Thoracic aorta (tissue), 2 donors: ENCODE measurements at regions not wholly inside any gene's neighbourhood (a gene's known extent, or its start where the extent isn't known, plus 50 kb on each side); places are given as distances from the start of the nearest gene placed in this dataset.
"Not testable (repeated sequence)": the region's sequence is repeated elsewhere in the genome, so short reads cannot be mapped to it uniquely, and the experiment has no call there.

Experiments used
- ATAC-seq: fragments of 150-250 bp; one replicate; pipeline ENCODE4 v1.8.0; 2017; ENCODE audit warnings: low read depth; ENCODE audit not compliant: insufficient number of reproducible peaks, low FRiP score
- DNase-seq: peaks from one replicate; pipeline ENCODE4 v3.0.0-alpha.2; 2020; ENCODE audit warnings: low spot score
- H3K27ac ChIP-seq, 2 donors: fragments of 200-600 bp; sonication (generic); 1 replicate in 1 of 2; 2 replicates in 1 of 2; pipeline ENCODE4 v1.5.1; 2016; ENCODE audit warnings: mild to moderate bottlenecking in 2 of 2, moderate library complexity in 2 of 2
- H3K27me3 ChIP-seq: fragments of 200-600 bp; sonication (generic); replicated peaks from 2 replicates; pipeline ENCODE4 v1.6.0; 2016; ENCODE audit warnings: mild to moderate bottlenecking; ENCODE audit not compliant: insufficient read depth
- H3K36me3 ChIP-seq: fragments of 200-600 bp; sonication (generic); one replicate; pipeline ENCODE4 v1.5.1; 2016
- H3K4me1 ChIP-seq, 2 donors: fragments of 200-600 bp; sonication (generic); 1 replicate in 1 of 2; 2 replicates in 1 of 2; pipeline versions ENCODE4 v1.5.1 to v1.6.0; 2016; ENCODE audit warnings: low read depth in 2 of 2, mild to moderate bottlenecking in 1 of 2; ENCODE audit not compliant: control insufficient read depth in 1 of 2
- H3K4me3 ChIP-seq: fragments of 200-600 bp; sonication (generic); 2 replicates; pipeline ENCODE4 v1.5.1; 2016; ENCODE audit warnings: mild to moderate bottlenecking
- H3K9me3 ChIP-seq: fragments of 200-600 bp; sonication (generic); 2 replicates; pipeline ENCODE4 v1.5.1; 2016
- TF ChIP-seq, protein P1 (sequence below): fragments of 200-600 bp; sonication (generic); IDR thresholded peaks from one replicate; pipeline ENCODE4 v1.5.1; 2019; ENCODE audit warnings: antibody characterized with exemption

DNA sequence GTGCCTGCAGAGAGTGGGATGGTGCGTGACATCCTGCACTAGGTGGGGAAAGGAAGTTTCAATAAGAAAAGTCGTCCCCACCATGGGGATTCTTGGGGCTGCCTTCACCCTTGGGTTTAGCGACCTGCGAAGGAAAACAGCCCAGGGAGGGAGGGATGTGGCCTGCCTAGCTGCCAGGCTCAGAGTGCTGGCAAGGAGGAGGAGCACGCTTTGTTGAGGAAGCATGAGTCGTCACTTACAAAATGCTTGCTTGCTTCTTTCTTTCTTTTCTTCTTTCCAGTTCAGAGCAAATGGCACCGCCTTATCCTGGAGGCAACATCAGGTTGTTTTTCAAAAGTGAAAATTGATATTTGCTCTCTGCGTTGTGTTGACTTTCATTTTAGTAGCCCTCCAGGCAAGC, 123.2 kb downstream of the TFAP2C start:
- TF ChIP-seq, protein P1, sequence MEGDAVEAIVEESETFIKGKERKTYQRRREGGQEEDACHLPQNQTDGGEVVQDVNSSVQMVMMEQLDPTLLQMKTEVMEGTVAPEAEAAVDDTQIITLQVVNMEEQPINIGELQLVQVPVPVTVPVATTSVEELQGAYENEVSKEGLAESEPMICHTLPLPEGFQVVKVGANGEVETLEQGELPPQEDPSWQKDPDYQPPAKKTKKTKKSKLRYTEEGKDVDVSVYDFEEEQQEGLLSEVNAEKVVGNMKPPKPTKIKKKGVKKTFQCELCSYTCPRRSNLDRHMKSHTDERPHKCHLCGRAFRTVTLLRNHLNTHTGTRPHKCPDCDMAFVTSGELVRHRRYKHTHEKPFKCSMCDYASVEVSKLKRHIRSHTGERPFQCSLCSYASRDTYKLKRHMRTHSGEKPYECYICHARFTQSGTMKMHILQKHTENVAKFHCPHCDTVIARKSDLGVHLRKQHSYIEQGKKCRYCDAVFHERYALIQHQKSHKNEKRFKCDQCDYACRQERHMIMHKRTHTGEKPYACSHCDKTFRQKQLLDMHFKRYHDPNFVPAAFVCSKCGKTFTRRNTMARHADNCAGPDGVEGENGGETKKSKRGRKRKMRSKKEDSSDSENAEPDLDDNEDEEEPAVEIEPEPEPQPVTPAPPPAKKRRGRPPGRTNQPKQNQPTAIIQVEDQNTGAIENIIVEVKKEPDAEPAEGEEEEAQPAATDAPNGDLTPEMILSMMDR = no peak
- no peaks in the 10 kb centered on the region for H3K27me3 ChIP-seq
- H3K9me3 ChIP-seq = no peaks in the 10 kb centered on the region
- H3K27ac ChIP-seq = no peak overlapping the region
- ATAC-seq (no peak), DNase-seq (no peak)
- H3K36me3 ChIP-seq = no peaks in the 10 kb centered on the region
- H3K4me1 ChIP-seq = no peaks in the 10 kb centered on the region
- no peak overlapping the region for H3K4me3 ChIP-seq

DNA sequence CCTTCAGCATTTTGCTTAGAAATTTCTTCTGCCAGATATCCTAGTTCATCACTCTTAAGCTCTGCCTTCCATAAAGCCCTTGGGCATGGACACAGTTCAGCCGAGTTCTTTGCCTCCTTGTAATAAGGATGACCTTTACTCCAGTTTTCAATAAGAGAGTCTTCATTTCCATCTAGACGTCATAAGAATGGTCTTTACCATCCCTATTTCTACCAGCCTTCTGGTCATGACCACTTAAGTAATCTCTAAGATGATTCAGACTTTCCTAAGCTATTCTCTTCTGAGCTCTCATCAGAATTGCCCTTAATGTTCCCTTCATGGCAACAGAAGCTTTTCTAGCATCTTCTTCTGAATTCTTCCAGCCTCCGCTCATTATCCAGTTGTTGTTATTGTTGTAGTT, 126.1 kb downstream of the TFAP2C start:
- ATAC-seq (no peak), DNase-seq (no peak)
- H3K4me3 ChIP-seq = no peak overlapping the region
- H3K9me3 ChIP-seq = no peaks in the 10 kb centered on the region
- no peaks in the 10 kb centered on the region for H3K4me1 ChIP-seq
- no peaks in the 10 kb centered on the region for H3K36me3 ChIP-seq
- no peaks in the 10 kb centered on the region for H3K27me3 ChIP-seq
- TF ChIP-seq, protein P1 = no peak
- no peak overlapping the region for H3K27ac ChIP-seq

DNA sequence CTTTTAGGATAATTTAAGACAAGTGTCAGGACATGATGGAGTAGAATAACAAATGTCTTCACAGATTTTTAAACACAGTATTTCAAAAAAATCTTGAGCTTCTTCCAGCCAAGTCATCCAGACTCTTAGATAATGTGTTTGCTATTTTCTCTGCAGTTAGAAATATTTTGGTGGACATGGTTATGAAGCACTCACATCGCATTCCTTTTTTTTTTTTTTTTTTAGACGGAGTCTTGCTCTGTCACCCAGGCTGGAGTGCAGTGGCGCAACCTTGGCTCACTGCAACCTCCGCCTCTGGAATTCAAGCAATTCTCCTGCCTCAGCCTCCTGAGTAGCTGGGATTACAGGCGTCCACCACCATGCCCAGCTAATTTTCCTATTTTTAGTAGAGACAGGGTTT, 127.6 kb downstream of the TFAP2C start:
- H3K27me3 ChIP-seq, H3K9me3 ChIP-seq, ATAC-seq, H3K36me3 ChIP-seq, H3K4me3 ChIP-seq, H3K4me1 ChIP-seq, DNase-seq, H3K27ac ChIP-seq: not testable (repeated sequence)

DNA sequence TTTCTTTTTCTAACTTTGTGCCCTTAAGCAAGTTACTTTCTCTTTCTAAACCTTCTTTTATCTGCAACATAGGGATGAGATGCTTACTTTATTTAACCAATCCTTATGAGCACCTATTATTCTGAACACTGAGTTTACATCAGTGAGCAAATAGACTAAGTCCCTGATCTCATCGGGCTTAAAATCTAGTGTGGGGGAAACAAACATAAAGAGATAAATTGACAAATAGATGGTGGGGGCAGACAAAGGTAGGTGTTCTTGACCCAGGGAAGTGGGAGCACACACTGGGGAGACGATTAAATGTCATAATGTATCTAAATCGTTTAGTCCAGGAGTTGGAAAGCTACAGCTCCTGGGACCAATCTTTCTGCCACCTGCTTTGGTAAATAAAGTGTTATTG, 129.6 kb downstream of the TFAP2C start:
- H3K27me3 ChIP-seq = no peaks in the 10 kb centered on the region
- H3K36me3 ChIP-seq = no peaks in the 10 kb centered on the region
- no peak overlapping the region for H3K27ac ChIP-seq
- DNase-seq (no peak), ATAC-seq (no peak)
- H3K9me3 ChIP-seq = no peaks in the 10 kb centered on the region
- no peak overlapping the region for H3K4me3 ChIP-seq
- TF ChIP-seq, protein P1 = no peak
- no peaks in the 10 kb centered on the region for H3K4me1 ChIP-seq

DNA sequence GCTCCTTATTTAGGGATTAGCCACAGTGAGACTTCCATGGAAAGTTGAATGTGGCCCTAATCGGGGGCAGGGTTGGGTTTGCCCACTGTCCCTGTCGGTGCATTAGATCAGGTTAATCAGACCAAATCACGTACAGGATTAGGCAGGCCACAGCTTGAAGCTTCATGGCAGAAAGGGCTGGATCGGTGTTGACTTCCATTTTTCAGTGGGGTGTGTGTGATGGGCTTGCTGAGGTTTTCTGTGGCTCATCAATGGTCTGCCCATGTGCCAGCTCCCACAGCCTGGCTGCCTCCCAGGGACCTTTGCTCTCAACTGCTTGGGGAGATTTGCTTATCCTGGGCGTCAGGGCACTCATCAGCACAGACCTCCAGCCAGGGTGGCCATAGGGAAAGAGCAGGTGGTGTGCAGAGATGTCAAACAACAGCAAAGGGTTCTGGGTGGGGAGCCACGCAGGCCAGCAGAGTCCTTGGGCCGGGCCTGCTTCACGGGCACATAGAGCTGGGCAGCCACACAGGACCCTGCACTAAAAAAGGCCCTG, 130.7 kb downstream of the TFAP2C start:
- H3K4me1 ChIP-seq = no peaks in the 10 kb centered on the region
- no peak for ATAC-seq
- no peaks in the 10 kb centered on the region for H3K36me3 ChIP-seq
- H3K27ac ChIP-seq = no peak overlapping the region
- no peak overlapping the region for H3K4me3 ChIP-seq
- no peaks in the 10 kb centered on the region for H3K9me3 ChIP-seq
- no peaks in the 10 kb centered on the region for H3K27me3 ChIP-seq
- TF ChIP-seq, protein P1 = no peak
- no peak for DNase-seq

DNA sequence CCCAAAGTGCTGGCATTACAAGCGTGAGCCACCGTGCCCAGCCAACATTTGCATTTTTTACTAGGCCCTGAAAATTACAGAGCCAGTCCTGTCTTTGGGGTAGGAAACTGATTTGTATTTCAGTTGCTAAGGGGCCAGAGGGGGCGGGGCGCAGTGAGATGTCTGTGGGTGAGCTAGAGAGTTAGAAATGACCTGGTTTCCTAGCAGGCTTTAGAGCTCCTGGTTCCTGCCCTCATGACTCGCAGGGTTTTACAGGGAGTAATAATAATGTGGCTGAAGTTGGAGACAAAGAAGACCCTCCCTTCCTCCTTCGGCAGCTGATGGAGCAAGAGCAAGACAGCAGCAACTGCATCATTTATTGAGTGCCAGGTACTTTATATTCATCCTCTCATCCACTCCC, 131.5 kb downstream of the TFAP2C start:
- Histone ChIP-seq H3K27ac (no peak overlapping the region), H3K36me3 (no peaks in the 10 kb centered on the region), H3K4me3 (no peak overlapping the region), H3K27me3 (no peaks in the 10 kb centered on the region), H3K4me1 (no peaks in the 10 kb centered on the region), H3K9me3 (no peaks in the 10 kb centered on the region)
- ATAC-seq (no peak), DNase-seq (no peak)
- TF ChIP-seq, protein P1 = no peak
